ENCODE measurements at regions not wholly inside any gene's neighbourhood (a gene's known extent, or its start where the extent isn't known, plus 50 kb on each side); places are given as distances from the start of the nearest gene placed in this dataset.

- ATAC-seq (no peak), DNase-seq (ENCODE audit: low spot score) (no peak)
- Mint-ChIP-seq H3K9me3 (peaks cover under 1% of the 10 kb centered on the region), H3K36me3 (no peaks in the 10 kb centered on the region), H3K4me3 (no peak overlapping the region), H3K27ac (no peak overlapping the region), H3K27me3 (ENCODE audit: low read depth) (no peaks in the 10 kb centered on the region), H3K4me1 (no peaks in the 10 kb centered on the region)
- ChIA-PET CTCF (no interaction called here), POLR2A (no interaction called here)
- TF ChIP-seq GABPB1 (CRISPR knock-in tag; IDR thresholded peaks at IDR 0.05) (no peak), EMX1 (CRISPR knock-in tag; IDR thresholded peaks at IDR 0.05) (no peak), RELA (CRISPR knock-in tag; IDR thresholded peaks at IDR 0.05; ENCODE audit: borderline replicate concordance) (no peak), FOXP4 (CRISPR knock-in tag; IDR thresholded peaks at IDR 0.05) (no peak), E2F4 (CRISPR knock-in tag; IDR thresholded peaks at IDR 0.05; ENCODE audit: borderline replicate concordance, low read depth) (no peak), ZNF121 (CRISPR knock-in tag; IDR thresholded peaks at IDR 0.05) (no peak), TCF7 (CRISPR knock-in tag; IDR thresholded peaks at IDR 0.05; ENCODE audit: low read depth) (no peak), SMAD4 (CRISPR knock-in tag; IDR thresholded peaks at IDR 0.05) (no peak), ESRRA (CRISPR knock-in tag; IDR thresholded peaks at IDR 0.05; ENCODE audit: borderline replicate concordance) (no peak), TEAD1 (CRISPR knock-in tag; IDR thresholded peaks at IDR 0.05) (no peak), ZSCAN18 (CRISPR knock-in tag; IDR thresholded peaks at IDR 0.05) (no peak), CREM (CRISPR knock-in tag; IDR thresholded peaks at IDR 0.05) (no peak), FOXJ3 (CRISPR knock-in tag; IDR thresholded peaks at IDR 0.05; ENCODE audit: borderline replicate concordance) (no peak), ZNF232 (CRISPR knock-in tag; IDR thresholded peaks at IDR 0.05) (no peak)
- TF ChIP-seq, protein P1, sequence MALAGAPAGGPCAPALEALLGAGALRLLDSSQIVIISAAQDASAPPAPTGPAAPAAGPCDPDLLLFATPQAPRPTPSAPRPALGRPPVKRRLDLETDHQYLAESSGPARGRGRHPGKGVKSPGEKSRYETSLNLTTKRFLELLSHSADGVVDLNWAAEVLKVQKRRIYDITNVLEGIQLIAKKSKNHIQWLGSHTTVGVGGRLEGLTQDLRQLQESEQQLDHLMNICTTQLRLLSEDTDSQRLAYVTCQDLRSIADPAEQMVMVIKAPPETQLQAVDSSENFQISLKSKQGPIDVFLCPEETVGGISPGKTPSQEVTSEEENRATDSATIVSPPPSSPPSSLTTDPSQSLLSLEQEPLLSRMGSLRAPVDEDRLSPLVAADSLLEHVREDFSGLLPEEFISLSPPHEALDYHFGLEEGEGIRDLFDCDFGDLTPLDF (CRISPR knock-in tag; IDR thresholded peaks at IDR 0.05): no peak
- TF ChIP-seq, protein P2, sequence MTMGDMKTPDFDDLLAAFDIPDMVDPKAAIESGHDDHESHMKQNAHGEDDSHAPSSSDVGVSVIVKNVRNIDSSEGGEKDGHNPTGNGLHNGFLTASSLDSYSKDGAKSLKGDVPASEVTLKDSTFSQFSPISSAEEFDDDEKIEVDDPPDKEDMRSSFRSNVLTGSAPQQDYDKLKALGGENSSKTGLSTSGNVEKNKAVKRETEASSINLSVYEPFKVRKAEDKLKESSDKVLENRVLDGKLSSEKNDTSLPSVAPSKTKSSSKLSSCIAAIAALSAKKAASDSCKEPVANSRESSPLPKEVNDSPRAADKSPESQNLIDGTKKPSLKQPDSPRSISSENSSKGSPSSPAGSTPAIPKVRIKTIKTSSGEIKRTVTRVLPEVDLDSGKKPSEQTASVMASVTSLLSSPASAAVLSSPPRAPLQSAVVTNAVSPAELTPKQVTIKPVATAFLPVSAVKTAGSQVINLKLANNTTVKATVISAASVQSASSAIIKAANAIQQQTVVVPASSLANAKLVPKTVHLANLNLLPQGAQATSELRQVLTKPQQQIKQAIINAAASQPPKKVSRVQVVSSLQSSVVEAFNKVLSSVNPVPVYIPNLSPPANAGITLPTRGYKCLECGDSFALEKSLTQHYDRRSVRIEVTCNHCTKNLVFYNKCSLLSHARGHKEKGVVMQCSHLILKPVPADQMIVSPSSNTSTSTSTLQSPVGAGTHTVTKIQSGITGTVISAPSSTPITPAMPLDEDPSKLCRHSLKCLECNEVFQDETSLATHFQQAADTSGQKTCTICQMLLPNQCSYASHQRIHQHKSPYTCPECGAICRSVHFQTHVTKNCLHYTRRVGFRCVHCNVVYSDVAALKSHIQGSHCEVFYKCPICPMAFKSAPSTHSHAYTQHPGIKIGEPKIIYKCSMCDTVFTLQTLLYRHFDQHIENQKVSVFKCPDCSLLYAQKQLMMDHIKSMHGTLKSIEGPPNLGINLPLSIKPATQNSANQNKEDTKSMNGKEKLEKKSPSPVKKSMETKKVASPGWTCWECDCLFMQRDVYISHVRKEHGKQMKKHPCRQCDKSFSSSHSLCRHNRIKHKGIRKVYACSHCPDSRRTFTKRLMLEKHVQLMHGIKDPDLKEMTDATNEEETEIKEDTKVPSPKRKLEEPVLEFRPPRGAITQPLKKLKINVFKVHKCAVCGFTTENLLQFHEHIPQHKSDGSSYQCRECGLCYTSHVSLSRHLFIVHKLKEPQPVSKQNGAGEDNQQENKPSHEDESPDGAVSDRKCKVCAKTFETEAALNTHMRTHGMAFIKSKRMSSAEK (CRISPR knock-in tag; IDR thresholded peaks at IDR 0.05; ENCODE audit: borderline replicate concordance): no peak
- TF ChIP-seq, protein P3, sequence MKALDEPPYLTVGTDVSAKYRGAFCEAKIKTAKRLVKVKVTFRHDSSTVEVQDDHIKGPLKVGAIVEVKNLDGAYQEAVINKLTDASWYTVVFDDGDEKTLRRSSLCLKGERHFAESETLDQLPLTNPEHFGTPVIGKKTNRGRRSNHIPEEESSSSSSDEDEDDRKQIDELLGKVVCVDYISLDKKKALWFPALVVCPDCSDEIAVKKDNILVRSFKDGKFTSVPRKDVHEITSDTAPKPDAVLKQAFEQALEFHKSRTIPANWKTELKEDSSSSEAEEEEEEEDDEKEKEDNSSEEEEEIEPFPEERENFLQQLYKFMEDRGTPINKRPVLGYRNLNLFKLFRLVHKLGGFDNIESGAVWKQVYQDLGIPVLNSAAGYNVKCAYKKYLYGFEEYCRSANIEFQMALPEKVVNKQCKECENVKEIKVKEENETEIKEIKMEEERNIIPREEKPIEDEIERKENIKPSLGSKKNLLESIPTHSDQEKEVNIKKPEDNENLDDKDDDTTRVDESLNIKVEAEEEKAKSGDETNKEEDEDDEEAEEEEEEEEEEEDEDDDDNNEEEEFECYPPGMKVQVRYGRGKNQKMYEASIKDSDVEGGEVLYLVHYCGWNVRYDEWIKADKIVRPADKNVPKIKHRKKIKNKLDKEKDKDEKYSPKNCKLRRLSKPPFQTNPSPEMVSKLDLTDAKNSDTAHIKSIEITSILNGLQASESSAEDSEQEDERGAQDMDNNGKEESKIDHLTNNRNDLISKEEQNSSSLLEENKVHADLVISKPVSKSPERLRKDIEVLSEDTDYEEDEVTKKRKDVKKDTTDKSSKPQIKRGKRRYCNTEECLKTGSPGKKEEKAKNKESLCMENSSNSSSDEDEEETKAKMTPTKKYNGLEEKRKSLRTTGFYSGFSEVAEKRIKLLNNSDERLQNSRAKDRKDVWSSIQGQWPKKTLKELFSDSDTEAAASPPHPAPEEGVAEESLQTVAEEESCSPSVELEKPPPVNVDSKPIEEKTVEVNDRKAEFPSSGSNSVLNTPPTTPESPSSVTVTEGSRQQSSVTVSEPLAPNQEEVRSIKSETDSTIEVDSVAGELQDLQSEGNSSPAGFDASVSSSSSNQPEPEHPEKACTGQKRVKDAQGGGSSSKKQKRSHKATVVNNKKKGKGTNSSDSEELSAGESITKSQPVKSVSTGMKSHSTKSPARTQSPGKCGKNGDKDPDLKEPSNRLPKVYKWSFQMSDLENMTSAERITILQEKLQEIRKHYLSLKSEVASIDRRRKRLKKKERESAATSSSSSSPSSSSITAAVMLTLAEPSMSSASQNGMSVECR (CRISPR knock-in tag; IDR thresholded peaks at IDR 0.05; ENCODE audit: borderline replicate concordance): no peak
Measured at GRCh38 chr2:13091861-13092378, 375.2 kb downstream of the TRIB2 start.

Data from WTC11 (cell line).